ENCODE measurements at regions not wholly inside any gene's neighbourhood (a gene's known extent, or its start where the extent isn't known, plus 50 kb on each side); places are given as distances from the start of the nearest gene placed in this dataset.
"Not testable (repeated sequence)": the region's sequence is repeated elsewhere in the genome, so short reads cannot be mapped to it uniquely, and the experiment has no call there.

DNA sequence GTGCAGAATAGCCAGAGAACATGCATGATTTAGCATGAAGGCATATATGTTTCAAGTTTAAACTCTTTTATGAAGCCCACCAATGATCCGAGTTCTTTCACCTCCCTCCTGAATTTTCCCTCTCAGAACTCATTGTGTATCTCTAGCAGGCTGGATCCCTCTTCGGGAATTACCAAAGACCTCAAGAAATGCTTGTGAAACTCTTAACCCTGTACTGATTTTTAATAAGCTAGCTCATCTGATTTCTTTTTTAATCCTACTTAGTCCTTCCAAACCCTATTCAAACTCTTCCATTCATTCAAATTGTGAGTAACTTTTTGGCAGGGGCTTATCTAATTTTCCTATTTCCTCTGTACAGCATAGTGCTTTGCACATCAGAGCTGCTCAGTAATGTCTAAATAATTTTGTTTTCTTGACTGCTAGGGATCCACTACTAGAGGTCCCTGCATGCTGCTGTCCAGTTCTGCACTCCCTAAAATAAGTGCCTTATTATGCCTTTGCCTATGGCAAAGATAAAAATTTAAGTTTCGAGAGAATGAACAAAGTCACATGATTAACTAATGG is 723.8 kb downstream of the CDH11 start:
- DNase-seq, result no peak

DNA sequence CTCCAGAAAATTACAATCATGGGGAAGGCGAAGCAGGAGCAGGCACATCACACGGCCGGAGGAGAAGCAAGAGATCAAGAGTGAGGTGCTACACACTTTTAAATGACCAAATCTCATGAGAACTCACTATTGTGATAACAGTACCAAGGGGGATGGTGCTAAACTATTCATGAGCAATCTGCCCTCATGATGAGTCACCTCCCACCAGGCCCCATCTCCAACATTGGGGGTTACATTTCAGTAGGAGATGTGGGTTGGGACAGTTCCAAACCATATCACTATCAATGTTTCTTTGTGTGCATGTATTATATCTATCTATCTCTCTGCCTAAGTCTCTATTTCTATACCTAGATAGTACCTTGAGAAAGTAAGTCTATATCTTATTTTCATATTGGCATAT is 724.8 kb downstream of the CDH11 start:
- no peak for DNase-seq

DNA sequence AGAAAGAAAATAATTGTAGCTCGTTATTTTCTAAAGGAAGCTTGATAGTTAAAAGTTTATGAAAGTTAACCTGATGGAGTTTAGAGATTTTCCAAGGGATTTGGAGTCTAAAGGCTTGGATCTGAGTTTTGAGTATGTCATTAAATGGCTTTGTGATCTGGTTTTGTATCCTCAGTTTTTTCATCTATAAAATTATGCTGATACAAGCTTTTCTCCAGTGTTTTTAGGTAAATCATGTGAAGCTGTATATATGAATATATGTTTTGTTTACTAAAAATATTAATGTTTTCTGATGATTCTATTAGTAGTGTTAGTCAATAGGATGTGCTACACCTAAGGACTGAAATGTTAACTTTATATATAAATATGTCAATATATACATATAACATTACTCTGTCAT is 727.8 kb downstream of the CDH11 start:
- no peak for DNase-seq

DNA sequence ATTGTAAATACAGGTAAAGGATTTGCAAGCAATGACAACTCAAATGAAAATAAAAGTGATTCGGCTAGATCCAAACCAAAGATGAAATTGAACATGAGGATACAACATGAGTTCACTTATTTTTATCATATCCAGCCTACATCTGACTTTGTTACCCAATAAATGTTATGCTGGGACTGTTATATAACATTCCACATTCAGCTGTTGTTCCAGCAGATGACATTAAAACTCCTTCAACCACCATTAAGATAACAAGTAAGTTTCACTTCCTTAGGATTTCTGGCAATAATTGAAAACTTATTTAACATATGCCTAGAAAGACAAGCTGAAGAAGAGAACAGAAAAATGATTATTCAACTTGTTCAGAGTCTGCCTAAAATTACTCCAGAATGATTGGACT is 729.4 kb downstream of the CDH11 start:
- DNase-seq, result no peak

DNA sequence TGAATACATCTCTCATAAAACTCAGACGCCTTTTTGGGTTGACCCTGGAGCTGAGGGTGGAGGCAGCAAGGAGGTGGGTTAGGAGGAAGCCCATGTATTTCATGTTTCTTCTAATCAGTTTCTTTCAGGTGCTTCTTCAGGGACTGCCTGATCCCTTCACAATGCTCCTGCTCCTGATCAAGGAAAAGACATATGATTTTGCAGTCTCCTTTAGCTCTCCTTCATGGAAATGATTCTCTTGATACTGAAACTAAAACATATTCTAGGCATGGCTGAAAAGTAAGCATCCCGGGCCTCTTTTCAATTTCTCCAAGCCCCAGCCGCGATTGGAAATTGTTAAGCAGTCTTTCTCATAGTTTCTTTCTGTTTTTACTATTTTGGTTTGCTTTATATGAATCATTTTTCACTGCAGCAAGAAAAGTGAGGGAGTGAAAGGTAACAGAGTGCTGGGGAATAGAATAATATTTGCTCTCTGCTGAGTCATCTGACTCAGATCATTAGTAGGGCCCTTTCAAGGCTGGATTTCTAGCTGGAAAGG is 730.7 kb downstream of the CDH11 start:
- DNase-seq, result no peak

DNA sequence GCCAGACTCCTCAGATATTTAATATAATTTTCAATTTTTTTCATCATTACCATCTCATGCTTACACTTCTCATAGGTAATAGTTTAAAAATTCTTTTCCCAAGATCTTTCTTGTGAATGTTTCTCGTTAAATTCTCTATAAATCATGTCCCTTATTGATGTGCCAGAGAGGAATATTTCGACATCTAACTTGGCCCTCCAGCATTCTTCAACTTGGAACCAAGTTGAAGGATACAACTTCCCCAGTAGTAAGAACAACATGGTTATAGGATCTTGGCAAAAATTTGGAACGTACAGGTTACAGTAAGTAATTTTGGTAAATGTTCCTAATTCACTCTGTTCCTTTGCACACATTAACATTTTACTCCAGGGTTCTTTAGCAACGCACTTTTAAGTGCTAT is 731.8 kb downstream of the CDH11 start:
- no peak for DNase-seq

DNA sequence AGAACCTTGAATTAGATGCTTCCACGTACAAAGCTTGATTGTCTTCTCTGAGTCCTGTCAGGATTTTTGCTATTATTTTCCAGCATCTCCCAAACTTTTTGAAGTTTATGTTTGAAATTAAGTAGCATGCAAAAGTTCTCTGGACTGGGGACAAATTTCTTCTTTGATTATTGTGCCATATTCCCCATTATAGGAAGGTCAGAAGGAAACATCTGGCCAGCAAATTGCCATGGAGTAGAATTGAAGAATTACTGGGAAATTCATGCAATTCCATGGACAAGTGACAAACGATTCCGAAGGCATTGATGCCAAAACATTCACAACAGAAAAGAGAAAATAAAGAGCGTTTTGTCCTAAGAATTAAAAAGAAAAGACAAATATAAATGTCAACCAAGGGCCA is 737.2 kb downstream of the CDH11 start:
- no peak for DNase-seq

DNA sequence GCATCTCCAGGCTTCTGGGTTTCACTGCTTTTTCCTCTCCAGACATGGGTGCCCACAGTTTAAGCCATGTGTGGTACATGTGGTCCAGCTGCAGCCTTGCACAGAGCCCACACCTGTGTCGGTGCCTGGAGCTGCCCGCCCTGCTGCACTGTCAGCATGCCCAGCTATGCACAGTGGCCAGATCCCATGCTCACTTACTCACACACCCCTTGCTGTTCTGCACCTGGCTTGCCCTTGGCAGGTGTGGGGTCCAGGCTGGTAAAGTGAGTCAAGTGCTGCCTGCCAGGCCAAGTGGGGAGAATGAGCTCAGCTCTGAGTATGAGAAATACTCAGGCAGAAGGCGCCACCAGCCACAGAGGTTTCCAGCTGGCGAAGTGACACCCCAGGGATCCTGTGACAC is 739.9 kb downstream of the CDH11 start:
- no peak for DNase-seq

DNA sequence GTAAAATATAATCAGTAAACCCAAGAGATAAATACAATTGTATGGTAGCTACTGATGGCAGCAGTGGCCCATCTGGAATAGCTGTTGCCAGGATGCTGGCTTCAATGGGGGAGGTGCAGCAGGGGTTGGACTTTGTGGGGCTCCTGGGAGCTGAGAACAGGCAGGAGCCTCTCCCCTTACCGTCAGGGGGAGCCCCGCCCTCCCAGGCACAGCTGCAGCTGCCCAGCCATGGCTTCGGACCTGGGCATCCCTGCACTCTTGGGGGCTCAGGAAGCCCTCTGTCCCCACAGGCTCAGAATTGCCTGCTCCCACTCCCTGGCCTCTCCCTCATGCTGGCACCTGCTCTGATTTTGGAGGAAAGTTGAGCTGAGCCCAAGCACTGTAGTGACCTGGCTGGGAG is 741.1 kb downstream of the CDH11 start:
- DNase-seq, result no peak

DNA sequence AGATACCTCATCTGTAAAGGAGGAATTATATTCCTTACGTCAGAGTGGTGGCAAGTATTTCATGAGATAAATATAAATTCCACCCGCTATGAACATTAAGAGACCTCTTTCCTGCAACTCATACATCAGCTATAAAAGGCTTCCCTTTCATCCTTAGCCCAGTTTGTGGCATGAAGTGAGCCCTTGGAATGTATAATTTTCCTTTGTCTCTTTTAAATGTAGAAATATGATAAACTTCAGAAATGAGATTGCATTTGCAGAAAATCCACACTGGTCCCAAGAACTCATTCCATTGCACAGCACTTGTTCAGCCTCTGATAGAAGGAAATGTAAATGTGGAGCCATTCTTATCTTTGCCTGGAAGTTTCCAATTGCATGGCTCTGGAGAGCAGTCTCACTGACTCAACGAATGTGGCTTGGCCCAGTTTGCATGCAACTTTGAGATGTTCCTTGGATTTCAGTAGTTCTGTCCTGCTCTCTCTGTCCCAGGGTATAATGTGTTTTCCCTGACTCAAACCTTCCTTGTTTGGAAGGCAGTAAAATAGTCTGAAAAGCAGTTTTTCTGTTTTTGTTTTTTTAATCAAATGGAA is 746.4 kb downstream of the CDH11 start:
- no peak for DNase-seq

DNA sequence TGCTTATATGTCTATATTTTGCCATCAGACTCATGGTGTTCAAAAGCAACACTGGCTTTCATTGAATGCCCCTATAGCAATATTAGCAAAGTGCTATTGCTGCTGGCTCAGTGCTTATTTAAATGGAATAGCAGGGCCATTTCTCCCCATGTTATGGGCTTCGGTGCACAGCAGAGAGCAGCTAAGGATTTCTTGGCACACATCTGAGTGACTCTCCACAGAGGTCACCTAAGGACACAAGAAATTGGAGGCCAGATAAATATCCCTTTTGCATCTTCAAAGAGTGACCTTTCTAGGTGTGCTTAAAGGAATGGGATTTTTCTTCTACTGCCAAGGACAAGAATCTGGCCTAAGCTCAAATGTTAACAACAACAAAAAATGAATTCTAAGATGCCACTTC is 751.8 kb downstream of the CDH11 start:
- no peak for DNase-seq

DNA sequence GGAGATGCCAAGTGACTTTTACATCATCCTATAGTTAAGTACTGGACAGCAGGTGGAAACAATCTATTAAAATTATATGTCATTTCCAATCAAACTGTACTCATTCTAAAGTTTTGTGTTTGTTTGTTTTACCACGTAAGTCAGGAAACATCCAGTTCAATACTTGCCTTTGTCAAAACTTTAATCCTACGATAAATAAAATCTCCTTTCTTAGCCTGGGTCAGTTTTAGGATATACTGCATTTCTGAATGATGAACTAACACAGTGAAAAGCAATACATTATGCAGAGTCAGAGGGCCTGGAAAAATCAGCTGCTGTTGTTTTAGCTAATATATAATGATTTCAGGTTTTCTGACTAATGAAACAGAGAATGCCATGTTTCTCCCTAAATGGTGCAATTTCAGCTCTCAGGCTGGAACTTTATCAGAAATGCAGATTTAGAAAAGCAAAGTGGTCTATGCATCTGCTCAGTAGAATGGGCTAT is 756.4 kb downstream of the CDH11 start:
- no peak for DNase-seq

DNA sequence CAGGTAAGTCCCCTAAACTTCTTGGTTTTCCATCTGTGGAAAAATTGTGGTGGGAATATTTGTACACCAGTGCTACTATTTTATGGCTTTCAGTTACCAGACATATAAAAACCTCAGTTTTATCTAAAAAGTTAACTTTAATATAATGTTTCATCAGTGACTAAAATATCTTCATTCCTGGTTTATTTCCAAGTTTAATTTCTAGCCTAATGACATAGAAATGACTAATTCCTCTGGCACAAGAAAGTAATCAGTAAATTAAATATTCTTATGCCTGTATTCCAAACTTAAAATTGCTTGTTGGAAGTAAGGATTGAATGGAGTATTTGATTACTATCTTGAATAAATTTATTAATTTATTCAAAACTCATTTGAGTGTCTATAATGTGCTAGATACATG is 757.0 kb downstream of the CDH11 start:
- DNase-seq, result no peak

DNA sequence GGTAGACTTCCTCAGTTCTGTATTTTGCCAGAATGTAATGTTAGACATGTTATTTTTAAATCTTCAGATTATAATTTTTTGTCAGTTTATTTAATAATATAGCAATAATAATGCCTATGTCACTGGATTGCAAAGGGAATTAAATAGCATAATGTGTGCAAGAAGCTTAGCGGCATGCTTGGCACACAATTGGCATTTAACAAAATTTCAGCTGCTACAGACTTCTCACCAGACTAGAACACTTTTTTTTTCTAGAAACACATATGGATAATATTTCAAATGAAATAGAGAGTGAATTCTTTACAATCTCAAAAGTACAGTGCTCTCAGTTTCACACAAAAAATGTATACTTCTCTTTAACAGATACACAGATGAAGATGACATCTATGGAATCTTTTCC is 757.4 kb downstream of the CDH11 start:
- no peak for DNase-seq

DNA sequence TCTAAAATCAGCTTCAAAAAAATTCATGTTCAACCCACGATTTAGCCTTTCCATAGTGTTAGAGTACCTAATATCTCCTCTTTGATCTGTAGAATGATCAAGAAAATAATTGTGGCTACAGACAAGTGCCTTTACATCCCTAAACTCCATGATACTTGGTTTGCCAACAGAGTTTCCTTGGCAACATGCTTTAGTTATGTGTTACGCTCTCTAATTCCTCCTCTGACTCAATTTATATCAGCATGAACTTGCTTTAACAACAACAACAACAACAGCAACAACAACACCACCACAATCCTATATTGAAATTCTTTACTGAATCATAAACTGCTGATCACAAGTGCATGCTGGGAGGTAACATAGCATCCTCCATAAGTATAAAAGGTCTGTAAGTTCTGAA is 757.8 kb downstream of the CDH11 start:
- DNase-seq, result no peak

DNA sequence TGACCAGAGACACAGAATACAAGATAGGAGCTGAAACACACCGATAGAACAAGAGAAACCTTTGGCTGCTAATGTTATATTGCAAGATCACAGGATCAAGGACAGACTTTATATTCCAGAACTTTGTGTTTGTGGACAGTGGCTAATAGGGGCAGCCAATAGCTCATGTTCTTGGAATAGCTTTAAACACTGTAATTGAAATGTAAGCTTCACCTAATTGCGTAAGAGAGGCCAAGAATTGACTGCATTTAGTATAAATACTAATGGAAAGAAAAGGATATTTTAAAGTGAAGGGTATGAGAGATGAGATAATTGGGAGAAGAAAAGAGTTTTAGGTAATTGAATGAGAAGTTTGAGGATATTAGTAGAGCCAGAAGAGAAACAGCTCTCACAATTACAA is 758.8 kb downstream of the CDH11 start:
- no peak for DNase-seq

DNA sequence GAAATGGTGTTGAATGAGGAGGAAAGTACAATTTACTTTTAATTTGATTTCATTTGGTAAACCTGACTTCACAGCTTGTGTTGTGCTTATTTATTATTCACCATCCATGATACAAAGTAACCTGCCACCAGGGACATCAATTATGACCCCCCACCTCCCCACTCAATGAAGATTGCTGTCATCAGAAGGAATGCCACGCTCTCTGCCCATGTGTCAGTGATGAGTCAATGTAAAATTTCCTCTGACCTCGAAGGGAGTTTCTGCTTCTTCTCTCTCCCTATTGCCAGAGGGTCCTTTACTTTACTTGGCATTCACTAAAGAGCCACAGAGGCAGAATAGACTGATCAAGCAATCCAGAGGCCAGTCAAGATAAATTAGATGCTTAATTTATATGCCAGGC is 759.7 kb downstream of the CDH11 start:
- no peak for DNase-seq

DNA sequence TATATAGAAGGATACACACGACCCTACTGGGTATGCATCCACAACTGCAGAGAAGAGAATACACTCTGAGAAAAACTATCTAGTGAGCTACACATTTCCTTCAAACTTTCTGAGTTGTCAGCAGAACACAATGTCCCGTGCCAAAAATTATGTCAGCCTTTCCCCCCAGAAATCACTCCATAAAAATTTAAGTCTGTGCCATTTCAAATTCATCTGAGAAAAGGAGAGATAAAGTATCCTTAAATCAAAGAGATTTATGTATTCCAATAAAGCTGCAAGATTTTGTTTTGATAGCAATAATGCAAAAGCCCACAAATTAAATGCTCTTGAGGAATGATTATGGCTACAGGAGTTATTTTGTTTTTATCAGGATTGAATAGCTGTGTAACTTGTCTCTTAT is 760.1 kb downstream of the CDH11 start:
- DNase-seq, result no peak

DNA sequence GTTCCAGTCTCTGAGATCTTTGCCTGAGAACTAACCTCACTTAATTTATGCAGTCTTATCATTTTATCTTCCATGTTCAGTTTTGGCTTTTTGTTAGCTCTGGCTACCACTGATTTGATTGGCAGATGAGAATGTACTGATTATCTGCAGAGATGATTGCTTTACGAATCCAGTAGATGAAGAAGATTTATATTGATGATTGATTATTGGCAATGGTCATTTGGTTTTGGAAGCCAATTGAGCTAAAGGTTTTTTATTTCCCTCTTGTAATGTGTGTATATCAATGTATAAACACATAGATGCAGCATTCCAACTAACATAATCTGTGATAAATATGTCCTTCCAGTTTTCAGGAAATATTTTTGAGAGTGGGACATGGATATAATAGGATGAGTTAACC is 763.6 kb downstream of the CDH11 start:
- no peak for DNase-seq

DNA sequence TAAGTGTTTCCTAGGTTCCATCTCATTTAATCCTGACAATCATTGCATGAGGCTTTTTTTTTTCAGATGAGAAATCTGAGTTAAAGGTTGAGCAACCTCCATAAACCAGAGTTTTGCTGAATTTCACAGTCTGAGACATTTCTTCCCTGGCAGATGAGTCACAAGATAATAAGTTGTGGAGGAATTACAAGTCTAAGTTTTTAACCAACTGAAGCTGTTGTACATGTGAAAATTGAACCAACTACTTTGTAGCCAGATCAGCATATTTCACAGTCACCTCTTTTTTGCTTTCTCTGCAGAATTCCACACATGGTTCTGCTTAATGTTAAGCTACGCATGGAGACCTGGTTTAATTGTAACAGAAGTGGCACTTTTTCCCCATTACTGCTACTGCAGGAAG is 765.6 kb downstream of the CDH11 start:
- no peak for DNase-seq

DNA sequence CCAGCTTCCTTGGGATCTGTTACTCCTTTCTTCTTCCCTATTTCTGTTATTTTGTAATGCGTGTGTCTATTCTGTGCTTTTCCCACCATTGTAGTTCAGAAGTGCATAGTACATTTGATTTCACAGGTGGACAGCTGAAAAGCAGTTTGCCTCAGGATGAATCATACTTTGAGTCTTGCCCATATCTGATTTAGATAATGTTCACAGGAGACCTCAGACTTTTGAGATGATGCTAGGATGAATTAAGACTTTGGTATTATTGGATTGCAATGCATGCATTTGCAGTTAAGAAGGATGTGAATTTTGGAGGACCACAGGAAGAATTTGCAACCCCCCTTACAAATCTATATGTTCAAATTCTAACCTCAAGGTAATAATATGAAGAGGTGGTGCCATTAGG is 769.6 kb downstream of the CDH11 start:
- DNase-seq, result no peak

DNA sequence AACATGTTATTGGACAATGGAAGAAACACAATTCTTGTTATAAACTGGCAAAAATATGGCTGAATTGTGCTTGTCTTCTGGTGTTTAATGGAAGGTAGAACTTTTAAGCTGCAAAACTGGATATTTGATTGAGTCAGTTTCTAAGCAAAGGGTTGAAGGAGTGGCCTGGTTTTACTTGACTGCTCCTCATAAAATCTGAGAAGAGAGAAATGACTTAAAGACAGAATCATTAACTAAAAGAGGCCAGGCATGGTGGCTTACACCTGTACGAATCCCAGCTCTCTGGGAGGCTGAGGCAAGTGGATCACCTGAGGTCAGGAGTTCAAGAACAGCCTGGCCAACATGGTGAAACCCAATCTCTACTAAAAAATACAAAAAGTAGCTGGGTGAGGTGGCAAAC is 770.7 kb downstream of the CDH11 start:
- no peak for DNase-seq

DNA sequence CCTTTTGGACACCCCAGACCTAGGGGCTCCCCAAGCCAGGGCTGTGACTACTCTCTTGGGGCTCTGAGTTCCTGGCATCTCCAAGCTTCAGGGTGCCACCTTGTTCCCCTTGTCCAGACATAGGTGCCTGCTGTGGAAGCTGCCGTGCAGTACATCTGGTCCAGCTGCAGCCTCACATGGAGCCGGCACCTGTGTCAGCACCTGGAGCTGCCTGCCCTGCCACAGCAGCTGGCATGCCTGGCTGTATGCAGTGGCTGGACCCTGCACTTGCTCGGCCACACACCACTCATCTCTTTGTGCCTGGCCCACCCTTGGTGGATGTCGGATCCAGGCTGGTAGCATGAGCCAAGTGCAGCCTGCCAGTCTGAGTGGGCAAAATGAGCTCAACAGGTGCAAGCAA is 775.8 kb downstream of the CDH11 start:
- DNase-seq, result no peak

DNA sequence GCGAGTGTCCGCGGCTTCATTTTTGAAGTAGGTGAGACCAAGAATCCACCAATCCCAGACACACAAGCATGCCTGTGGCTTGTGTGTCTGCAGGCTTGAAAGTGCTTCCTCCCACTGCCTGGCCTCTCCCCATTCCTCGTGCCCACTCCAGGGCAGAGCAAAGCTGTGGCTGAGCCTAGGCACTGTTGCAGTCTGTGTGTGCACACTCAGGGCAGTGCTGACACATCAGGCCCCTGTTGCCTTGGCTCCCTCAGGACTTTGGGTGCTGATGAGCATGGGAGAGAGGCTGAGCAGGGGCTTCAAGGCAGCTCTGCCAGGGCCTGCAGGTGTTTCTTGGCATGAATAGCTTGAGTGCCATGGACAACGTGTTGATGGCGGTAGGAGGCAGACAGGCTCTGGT is 776.7 kb downstream of the CDH11 start:
- no peak for DNase-seq

DNA sequence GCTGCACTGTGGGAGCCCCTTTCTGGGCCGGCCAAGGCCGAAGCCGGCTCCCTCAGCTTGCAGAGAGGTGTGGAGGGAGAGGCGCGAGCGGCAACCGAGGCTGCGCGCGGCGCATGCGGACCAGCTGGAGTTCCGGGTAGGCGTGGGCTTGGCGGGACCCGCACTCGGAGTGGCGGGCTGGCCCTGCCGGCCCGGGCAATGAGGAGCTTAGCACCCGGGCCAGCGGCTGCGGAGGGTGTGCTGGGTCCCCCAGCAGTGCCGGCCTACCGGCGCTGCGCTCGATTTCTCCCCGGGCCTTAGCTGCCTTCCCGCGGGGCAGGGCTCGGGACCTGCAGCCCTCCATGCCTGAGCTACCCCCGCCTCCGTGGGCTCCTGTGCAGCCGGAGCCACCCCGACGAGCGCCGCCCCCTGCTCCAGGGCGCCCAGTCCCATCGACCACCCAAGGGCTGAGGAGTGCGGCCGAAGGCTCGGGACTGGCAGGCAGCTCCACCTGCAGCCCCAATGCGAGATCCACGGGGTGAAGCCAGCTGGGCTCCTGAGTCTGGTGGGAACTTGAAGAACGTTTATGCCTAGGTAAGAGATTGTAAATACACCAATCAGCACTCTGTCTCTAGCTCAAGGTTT is 777.9 kb downstream of the CDH11 start:
- DNase-seq, result not testable (repeated sequence)

All from NCI-H2029 treated with DMSO at 0.1 percent for 48 hours (cell line).